OCI-LY3 (cell line): ENCODE measurements at regions not wholly inside any gene's neighbourhood (a gene's known extent, or its start where the extent isn't known, plus 50 kb on each side); places are given as distances from the start of the nearest gene placed in this dataset.

Source experiments
- EZH2phosphoT487 ChIP-seq: fragments of 200-600 bp; shearing (Covaris generic); IDR thresholded peaks from 2 replicates; pipeline ENCODE4 v1.6.1; 2018; ENCODE audit warnings: antibody characterized with exemption, mixed run types, low read depth
- TF ChIP-seq, protein P1 (sequence below): fragments of 200-600, 300-600 bp; sonication (generic); IDR thresholded peaks from 2 replicates; pipeline ENCODE4 v1.5.1; 2014; ENCODE audit warnings: antibody characterized with exemption, low read length, low read depth

DNA sequence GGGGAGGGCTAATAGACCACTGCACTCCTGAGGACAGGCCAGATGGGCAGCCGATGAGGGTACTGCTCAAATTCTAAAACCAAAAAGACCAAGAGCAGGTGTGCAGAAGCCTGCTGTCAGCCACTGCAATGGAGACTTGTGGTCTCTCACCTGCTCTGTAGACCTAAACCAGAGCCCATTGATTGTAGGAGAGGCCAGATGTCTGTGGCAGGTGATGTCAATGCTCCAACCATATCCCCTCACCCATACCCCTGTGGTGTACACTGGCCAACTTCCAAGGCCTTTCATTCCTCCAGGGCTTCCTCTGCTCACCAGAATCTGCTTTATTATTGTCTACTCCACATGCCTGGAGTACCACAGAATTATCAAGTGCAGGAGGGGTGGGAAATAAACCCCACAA lies 116.9 kb upstream of the CHST15 start:
- TF ChIP-seq EZH2phosphoT487, result no peak
- TF ChIP-seq, protein P1, sequence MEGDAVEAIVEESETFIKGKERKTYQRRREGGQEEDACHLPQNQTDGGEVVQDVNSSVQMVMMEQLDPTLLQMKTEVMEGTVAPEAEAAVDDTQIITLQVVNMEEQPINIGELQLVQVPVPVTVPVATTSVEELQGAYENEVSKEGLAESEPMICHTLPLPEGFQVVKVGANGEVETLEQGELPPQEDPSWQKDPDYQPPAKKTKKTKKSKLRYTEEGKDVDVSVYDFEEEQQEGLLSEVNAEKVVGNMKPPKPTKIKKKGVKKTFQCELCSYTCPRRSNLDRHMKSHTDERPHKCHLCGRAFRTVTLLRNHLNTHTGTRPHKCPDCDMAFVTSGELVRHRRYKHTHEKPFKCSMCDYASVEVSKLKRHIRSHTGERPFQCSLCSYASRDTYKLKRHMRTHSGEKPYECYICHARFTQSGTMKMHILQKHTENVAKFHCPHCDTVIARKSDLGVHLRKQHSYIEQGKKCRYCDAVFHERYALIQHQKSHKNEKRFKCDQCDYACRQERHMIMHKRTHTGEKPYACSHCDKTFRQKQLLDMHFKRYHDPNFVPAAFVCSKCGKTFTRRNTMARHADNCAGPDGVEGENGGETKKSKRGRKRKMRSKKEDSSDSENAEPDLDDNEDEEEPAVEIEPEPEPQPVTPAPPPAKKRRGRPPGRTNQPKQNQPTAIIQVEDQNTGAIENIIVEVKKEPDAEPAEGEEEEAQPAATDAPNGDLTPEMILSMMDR, result no peak
